ENCODE measurements at regions not wholly inside any gene's neighbourhood (a gene's known extent, or its start where the extent isn't known, plus 50 kb on each side); places are given as distances from the start of the nearest gene placed in this dataset.

DNA sequence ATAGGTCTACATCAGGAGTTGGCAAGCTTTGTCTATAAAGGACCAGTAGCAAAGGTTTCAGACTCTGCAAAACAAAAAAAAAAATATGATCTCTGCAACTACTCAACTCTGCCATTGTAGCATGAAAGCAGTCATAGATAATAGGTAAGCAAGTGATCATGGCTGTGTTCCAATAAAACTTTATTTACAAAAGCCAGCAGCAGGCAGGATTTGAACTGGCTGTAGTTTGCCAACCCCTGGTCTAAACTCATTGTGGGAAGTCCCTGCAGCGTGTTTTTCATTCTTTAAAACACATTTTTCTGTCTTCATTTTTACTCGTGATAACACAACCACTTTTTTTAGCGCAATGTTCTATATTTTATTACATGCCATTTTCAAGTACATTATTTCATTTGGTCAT lies 127.5 kb upstream of the COX10 start:
- in situ Hi-C loops (cut with HindIII; ENCODE audit: low pct_unique_long_range_greater_than_20kb, low sequenced_read_pairs) = no loop called here
- intact Hi-C loops (cut with micrococcal nuclease; ENCODE audit: unreplicated experiment) = no loop called here

DNA sequence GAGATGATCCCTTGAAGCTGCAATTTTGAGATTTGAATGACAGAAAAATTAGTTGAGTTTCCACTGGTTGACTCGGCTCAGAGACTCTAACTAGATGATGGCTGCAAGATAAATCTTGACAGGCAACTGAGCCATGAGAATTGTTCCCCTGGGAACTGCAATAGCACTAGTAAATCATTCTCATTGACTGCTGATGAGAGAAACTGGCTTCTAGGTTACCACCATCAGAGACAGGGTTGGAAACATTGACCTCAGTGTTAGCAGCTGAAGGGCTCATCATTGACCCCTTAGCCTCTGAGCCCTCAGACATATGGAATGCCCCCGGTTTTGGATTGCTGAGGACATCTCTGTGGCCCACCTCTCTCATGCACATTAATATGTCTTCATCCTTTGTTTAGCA lies 125.4 kb upstream of the COX10 start:
- ChIA-PET POLR2A (no interaction called here), CTCF (no interaction called here)
- no peak overlapping the region for H3K4me3 ChIP-seq (ENCODE audit: low read depth in 2 of 2, low read length in 2 of 2)
- no peak overlapping the region for H3K27ac ChIP-seq (ENCODE audit: low read length)
- in situ Hi-C loops (cut with HindIII; ENCODE audit: low pct_unique_long_range_greater_than_20kb, low sequenced_read_pairs) (no loop called here), intact Hi-C loops (cut with micrococcal nuclease; ENCODE audit: unreplicated experiment) (no loop called here)
- TF ChIP-seq TCF7L2 (IDR thresholded peaks at IDR 0.05; ENCODE audit: low read depth, low read length) (no peak), SIN3A (IDR thresholded peaks at IDR 0.05; ENCODE audit: borderline replicate concordance, insufficient read depth, low read depth, low read length) (no peak), POLR2AphosphoS5 (IDR thresholded peaks at IDR 0.05; ENCODE audit: low read depth, low read length) (no peak)
- TF ChIP-seq, protein P1, sequence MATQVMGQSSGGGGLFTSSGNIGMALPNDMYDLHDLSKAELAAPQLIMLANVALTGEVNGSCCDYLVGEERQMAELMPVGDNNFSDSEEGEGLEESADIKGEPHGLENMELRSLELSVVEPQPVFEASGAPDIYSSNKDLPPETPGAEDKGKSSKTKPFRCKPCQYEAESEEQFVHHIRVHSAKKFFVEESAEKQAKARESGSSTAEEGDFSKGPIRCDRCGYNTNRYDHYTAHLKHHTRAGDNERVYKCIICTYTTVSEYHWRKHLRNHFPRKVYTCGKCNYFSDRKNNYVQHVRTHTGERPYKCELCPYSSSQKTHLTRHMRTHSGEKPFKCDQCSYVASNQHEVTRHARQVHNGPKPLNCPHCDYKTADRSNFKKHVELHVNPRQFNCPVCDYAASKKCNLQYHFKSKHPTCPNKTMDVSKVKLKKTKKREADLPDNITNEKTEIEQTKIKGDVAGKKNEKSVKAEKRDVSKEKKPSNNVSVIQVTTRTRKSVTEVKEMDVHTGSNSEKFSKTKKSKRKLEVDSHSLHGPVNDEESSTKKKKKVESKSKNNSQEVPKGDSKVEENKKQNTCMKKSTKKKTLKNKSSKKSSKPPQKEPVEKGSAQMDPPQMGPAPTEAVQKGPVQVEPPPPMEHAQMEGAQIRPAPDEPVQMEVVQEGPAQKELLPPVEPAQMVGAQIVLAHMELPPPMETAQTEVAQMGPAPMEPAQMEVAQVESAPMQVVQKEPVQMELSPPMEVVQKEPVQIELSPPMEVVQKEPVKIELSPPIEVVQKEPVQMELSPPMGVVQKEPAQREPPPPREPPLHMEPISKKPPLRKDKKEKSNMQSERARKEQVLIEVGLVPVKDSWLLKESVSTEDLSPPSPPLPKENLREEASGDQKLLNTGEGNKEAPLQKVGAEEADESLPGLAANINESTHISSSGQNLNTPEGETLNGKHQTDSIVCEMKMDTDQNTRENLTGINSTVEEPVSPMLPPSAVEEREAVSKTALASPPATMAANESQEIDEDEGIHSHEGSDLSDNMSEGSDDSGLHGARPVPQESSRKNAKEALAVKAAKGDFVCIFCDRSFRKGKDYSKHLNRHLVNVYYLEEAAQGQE (IDR thresholded peaks at IDR 0.05; ENCODE audit: insufficient read depth in 1 of 2, low read depth in 2 of 2, low read length in 1 of 2) = no peak
- TF ChIP-seq, protein P2, sequence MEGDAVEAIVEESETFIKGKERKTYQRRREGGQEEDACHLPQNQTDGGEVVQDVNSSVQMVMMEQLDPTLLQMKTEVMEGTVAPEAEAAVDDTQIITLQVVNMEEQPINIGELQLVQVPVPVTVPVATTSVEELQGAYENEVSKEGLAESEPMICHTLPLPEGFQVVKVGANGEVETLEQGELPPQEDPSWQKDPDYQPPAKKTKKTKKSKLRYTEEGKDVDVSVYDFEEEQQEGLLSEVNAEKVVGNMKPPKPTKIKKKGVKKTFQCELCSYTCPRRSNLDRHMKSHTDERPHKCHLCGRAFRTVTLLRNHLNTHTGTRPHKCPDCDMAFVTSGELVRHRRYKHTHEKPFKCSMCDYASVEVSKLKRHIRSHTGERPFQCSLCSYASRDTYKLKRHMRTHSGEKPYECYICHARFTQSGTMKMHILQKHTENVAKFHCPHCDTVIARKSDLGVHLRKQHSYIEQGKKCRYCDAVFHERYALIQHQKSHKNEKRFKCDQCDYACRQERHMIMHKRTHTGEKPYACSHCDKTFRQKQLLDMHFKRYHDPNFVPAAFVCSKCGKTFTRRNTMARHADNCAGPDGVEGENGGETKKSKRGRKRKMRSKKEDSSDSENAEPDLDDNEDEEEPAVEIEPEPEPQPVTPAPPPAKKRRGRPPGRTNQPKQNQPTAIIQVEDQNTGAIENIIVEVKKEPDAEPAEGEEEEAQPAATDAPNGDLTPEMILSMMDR (IDR thresholded peaks at IDR 0.05) = no peak
- ATAC-seq (no peak), DNase-seq (ENCODE audit: low read depth, low spot score) (no peak)
- no peaks in the 10 kb centered on the region for H3K4me1 ChIP-seq (ENCODE audit: control insufficient read depth, insufficient read depth, low read length)
- no peaks in the 10 kb centered on the region for H3K27me3 ChIP-seq (ENCODE audit: control insufficient read depth, insufficient read depth, low read length)
- BruUV-seq (replicated peaks) = no TSS peak
- H3K9me3 ChIP-seq (ENCODE audit: control insufficient read depth, insufficient read depth, low read depth, low read length) = no peaks in the 10 kb centered on the region
- no peaks in the 10 kb centered on the region for H3K36me3 ChIP-seq (ENCODE audit: control insufficient read depth, insufficient read depth, low read length)

More for the DNA sequence above, 127.5 kb upstream of the COX10 start:
- BruUV-seq (replicated peaks) = no TSS peak
- Histone ChIP-seq H3K27me3 (ENCODE audit: control insufficient read depth, insufficient read depth, low read length) (no peaks in the 10 kb centered on the region), H3K4me3 (ENCODE audit: low read depth in 2 of 2, low read length in 2 of 2) (no peak overlapping the region), H3K4me1 (ENCODE audit: control insufficient read depth, insufficient read depth, low read length) (no peaks in the 10 kb centered on the region), H3K36me3 (ENCODE audit: control insufficient read depth, insufficient read depth, low read length) (no peaks in the 10 kb centered on the region), H3K27ac (ENCODE audit: low read length) (no peak overlapping the region), H3K9me3 (ENCODE audit: control insufficient read depth, insufficient read depth, low read depth, low read length) (no peaks in the 10 kb centered on the region)
- ChIA-PET CTCF (no interaction called here), POLR2A (no interaction called here)
- ATAC-seq = no peak
- no peak for TF ChIP-seq TCF7L2 (IDR thresholded peaks at IDR 0.05; ENCODE audit: low read depth, low read length)
- TF ChIP-seq, protein P2 (IDR thresholded peaks at IDR 0.05) = no peak
- TF ChIP-seq POLR2AphosphoS5 (IDR thresholded peaks at IDR 0.05; ENCODE audit: low read depth, low read length) = no peak
- TF ChIP-seq SIN3A (IDR thresholded peaks at IDR 0.05; ENCODE audit: borderline replicate concordance, insufficient read depth, low read depth, low read length) = no peak
- TF ChIP-seq, protein P1 (IDR thresholded peaks at IDR 0.05; ENCODE audit: insufficient read depth in 1 of 2, low read depth in 2 of 2, low read length in 1 of 2) = no peak
- DNase-seq (ENCODE audit: low read depth, low spot score) = no peak
